ENCODE measurements at regions not wholly inside any gene's neighbourhood (a gene's known extent, or its start where the extent isn't known, plus 50 kb on each side); places are given as distances from the start of the nearest gene placed in this dataset.

DNA sequence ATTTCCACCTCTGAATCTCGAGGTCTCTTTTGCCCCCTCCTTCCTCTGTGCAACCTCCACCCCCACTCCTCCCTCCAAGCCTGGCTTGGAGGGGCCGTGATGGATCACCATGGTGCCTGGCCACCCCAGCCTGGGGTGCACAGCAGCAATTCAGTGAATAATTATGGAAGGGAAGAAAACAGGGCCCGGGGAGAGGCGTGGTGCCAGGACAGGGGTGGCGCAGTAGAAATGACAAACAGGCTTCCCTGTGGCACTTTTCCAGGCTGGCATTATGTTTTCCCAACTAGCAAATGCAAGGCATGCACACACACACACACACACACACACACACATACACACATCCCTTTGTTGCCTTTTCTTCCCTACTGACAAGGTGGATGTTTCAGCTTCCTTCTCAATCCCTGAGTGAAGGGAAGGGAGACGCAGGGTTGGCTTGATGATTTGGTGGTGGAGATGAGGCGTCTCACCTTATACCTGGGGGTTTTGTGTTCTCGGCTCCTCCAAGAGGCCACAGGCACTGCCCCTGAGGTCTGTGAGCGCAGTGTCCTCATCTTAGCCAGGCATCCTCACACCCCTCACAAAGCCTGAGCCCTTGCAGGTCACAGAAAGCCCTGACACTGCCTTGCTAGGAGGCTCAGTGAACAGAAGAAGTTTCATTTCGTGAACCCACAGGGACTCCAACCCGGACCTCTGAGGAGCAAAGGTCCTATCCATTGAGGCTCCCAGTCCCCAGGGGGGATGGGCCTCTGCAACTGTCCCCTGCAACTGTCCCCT lies 215.8 kb downstream of the MATN1 start:
- TF ChIP-seq PPARA (CRISPR knock-in tag; IDR thresholded peaks at IDR 0.05; ENCODE audit: borderline replicate concordance) (no peak), ZNF70 (CRISPR knock-in tag; IDR thresholded peaks at IDR 0.05) (no peak), ARNTL (CRISPR knock-in tag; IDR thresholded peaks at IDR 0.05; ENCODE audit: borderline replicate concordance, low read depth) (no peak), ZFP30 (CRISPR knock-in tag; IDR thresholded peaks at IDR 0.05) (no peak)
- TF ChIP-seq, protein P1, sequence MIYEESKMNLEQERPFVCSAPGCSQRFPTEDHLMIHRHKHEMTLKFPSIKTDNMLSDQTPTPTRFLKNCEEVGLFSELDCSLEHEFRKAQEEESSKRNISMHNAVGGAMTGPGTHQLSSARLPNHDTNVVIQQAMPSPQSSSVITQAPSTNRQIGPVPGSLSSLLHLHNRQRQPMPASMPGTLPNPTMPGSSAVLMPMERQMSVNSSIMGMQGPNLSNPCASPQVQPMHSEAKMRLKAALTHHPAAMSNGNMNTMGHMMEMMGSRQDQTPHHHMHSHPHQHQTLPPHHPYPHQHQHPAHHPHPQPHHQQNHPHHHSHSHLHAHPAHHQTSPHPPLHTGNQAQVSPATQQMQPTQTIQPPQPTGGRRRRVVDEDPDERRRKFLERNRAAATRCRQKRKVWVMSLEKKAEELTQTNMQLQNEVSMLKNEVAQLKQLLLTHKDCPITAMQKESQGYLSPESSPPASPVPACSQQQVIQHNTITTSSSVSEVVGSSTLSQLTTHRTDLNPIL (CRISPR knock-in tag; IDR thresholded peaks at IDR 0.05; ENCODE audit: low read depth), result no peak
